ENCODE measurements at regions not wholly inside any gene's neighbourhood (a gene's known extent, or its start where the extent isn't known, plus 50 kb on each side); places are given as distances from the start of the nearest gene placed in this dataset.
"Not testable (repeated sequence)": the region's sequence is repeated elsewhere in the genome, so short reads cannot be mapped to it uniquely, and the experiment has no call there.

DNA sequence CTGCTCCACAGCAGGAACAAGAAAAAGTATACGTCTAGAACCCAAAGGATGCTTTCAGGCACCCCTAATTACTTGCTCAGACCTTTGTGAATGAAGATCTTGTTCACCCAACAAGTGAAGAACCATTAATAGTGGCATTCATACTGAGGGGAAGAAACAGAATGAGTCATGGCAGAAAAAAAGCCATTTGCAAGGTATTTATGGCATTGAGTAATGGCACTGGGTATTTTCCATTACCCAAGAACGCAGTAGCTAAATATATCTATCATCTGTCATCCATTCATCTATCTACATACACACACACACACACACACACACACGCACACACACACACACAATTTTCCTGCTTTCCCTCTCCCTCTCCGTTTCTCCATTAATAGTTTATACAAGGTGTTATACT, 56.4 kb upstream of the XIRP2 start:
- Mint-ChIP-seq H3K4me3 (no peak overlapping the region), H3K4me1 (no peaks in the 10 kb centered on the region), H3K27me3 (no peaks in the 10 kb centered on the region), H3K36me3 (no peaks in the 10 kb centered on the region), H3K27ac (no peak overlapping the region), H3K9me3 (no peaks in the 10 kb centered on the region)
- CTCF ChIA-PET = no interaction called here
- DNase-seq = no peak

DNA sequence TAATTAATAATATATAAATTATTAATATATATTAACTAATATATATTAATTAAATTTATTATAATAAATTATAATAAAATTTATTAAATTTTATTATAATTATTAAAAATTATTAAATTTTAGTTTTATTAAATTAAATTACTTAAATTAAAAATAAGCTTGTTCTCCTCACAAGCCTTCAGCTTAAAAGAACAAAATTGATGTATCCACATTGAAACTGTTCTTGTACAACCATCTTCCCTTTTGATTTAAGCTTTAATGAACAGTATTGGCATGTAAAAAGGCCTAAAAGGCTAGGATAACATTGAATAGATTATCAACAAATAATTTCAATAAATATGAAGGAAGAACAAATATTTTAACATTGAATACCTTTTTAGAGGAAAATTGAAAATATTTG, 62.4 kb upstream of the XIRP2 start:
- H3K27ac Mint-ChIP-seq = no peak overlapping the region
- no peaks in the 10 kb centered on the region for H3K27me3 Mint-ChIP-seq
- H3K36me3 Mint-ChIP-seq = no peaks in the 10 kb centered on the region
- no peak for DNase-seq
- no peaks in the 10 kb centered on the region for H3K9me3 Mint-ChIP-seq
- CTCF ChIA-PET = no interaction called here
- H3K4me1 Mint-ChIP-seq = no peaks in the 10 kb centered on the region
- no peak overlapping the region for H3K4me3 Mint-ChIP-seq

GRCh38 chr2:166814335-166814734, 73.9 kb upstream of the XIRP2 start:
- Mint-ChIP-seq H3K9me3 (no peaks in the 10 kb centered on the region), H3K27me3 (no peaks in the 10 kb centered on the region), H3K27ac (no peak overlapping the region), H3K4me3 (no peak overlapping the region), H3K4me1 (no peaks in the 10 kb centered on the region), H3K36me3 (no peaks in the 10 kb centered on the region)
- CTCF ChIA-PET = no interaction called here
- DNase-seq = no peak

GRCh38 chr2:166812166-166812891, 76.0 kb upstream of the XIRP2 start:
- Mint-ChIP-seq H3K27ac (no peak overlapping the region), H3K4me1 (no peaks in the 10 kb centered on the region), H3K36me3 (no peaks in the 10 kb centered on the region), H3K9me3 (no peaks in the 10 kb centered on the region), H3K27me3 (no peaks in the 10 kb centered on the region), H3K4me3 (no peak overlapping the region)
- no peak for DNase-seq
- CTCF ChIA-PET = no interaction called here

DNA sequence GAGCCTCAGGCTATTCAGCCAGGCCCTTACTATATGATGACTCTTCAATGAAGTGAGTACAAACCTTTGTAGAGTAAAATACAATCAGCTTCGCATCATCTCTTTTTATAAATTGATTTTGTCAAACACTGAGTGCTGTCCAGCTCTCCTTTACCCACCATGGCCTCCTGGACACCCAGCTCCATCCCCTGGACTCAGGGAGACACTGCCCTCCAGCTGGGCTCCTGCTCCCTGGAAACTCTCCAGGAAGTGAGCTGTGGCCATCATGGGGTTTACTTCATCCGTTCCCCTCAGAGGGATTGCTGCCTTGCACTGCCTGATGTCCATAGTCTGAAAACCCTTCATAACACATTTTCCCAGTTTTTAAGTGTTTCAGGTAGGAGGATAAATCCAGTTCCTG, 82.5 kb upstream of the XIRP2 start:
- no peaks in the 10 kb centered on the region for H3K9me3 Mint-ChIP-seq
- no peak overlapping the region for H3K27ac Mint-ChIP-seq
- CTCF ChIA-PET = no interaction called here
- no peak for DNase-seq
- H3K4me1 Mint-ChIP-seq = peaks cover 18% of the 10 kb centered on the region
- no peaks in the 10 kb centered on the region for H3K27me3 Mint-ChIP-seq
- H3K36me3 Mint-ChIP-seq = no peaks in the 10 kb centered on the region
- H3K4me3 Mint-ChIP-seq = no peak overlapping the region

DNA sequence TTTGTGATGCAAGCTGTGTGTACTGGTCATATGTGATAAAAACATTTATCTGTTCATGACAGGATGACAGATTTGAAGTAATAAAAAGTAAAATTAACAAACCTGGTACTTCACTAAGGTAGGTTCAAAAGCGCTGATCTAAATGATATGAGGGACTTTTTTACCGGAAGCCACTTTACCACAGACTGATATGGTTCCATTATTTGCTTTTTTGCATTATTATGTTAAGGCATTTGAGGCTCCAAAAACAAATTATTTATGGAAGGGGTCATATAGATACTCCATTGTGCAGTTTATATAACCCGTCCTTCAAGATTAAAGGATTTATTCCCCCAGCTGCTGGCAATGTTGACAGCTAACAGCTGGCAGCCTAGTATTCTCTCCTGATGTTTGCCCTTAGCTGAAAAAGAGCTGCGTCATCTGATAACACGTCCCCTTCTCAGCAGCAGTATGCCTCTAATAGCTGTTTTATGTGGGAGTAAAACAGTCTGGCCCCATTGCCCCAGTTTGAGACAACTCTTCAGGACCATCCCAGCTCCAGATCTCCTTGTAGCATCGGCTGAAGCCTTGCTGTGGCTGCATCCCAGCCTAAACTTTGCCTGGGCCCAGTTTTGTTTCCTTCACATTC, 84.8 kb upstream of the XIRP2 start:
- no peak for DNase-seq
- Mint-ChIP-seq H3K9me3 (no peaks in the 10 kb centered on the region), H3K4me3 (no peak overlapping the region), H3K4me1 (peaks cover 18% of the 10 kb centered on the region), H3K27me3 (no peaks in the 10 kb centered on the region), H3K27ac (no peak overlapping the region), H3K36me3 (no peaks in the 10 kb centered on the region)
- CTCF ChIA-PET = interaction anchor here (0.5 kb wide), 1 partner anchor 264 kb away, joined by 4 read pairs; no protein-coding TSS in a partner anchor

GRCh38 chr2:166802475-166802874, 85.8 kb upstream of the XIRP2 start:
- Mint-ChIP-seq H3K4me1 (peaks cover 18% of the 10 kb centered on the region), H3K36me3 (no peaks in the 10 kb centered on the region), H3K27me3 (no peaks in the 10 kb centered on the region), H3K9me3 (no peaks in the 10 kb centered on the region), H3K27ac (no peak overlapping the region), H3K4me3 (no peak overlapping the region)
- DNase-seq = peak; percentile 21
- CTCF ChIA-PET = no interaction called here

GRCh38 chr2:166792808-166793207, 95.5 kb upstream of the XIRP2 start:
- no peak overlapping the region for H3K4me3 Mint-ChIP-seq
- DNase-seq = no peak
- H3K36me3 Mint-ChIP-seq = no peaks in the 10 kb centered on the region
- H3K27ac Mint-ChIP-seq = no peak overlapping the region
- CTCF ChIA-PET = no interaction called here
- peaks cover 6% of the 10 kb centered on the region for H3K9me3 Mint-ChIP-seq
- H3K27me3 Mint-ChIP-seq = no peaks in the 10 kb centered on the region
- H3K4me1 Mint-ChIP-seq = no peaks in the 10 kb centered on the region

- no peak for DNase-seq
- CTCF ChIA-PET = no interaction called here
- no peaks in the 10 kb centered on the region for H3K36me3 Mint-ChIP-seq
- H3K4me1 Mint-ChIP-seq = no peaks in the 10 kb centered on the region
- H3K4me3 Mint-ChIP-seq = no peak overlapping the region
- H3K27ac Mint-ChIP-seq = no peak overlapping the region
- peaks cover 4% of the 10 kb centered on the region for H3K9me3 Mint-ChIP-seq
- no peaks in the 10 kb centered on the region for H3K27me3 Mint-ChIP-seq
These were observed 101.6 kb upstream of the XIRP2 start for GRCh38 chr2:166786707-166787106.

DNA sequence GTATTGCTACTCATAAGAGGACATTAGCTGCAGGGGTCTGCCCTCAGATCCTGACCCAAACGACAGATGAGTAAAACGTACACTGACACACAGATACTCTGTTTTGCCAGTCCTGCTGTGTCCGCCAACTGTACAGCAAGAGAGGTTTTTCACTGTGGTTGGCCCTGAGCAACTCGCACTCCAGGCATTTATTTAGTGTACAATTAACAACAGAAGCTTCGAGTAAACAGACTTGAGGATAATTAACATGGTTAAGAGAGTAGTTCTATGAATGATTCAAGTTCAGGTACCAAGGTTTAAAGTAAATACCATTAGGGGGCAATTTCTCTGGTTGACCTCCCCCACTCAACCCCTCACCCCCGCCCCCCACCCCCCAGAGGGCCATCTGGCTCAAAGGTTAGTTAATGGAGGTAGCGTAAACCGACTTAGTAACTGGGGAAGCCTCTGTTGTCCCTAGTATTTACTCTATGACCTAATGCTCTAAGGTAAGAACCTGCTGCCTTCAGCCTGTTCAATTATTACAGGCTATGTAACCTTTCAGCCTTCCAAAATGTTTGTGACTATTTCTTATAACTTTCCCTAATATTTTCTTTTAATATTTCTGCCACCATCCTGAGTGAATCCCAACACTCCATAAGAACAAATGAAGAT, 103.9 kb upstream of the XIRP2 start:
- Mint-ChIP-seq H3K4me3 (no peak overlapping the region), H3K36me3 (no peaks in the 10 kb centered on the region), H3K27me3 (no peaks in the 10 kb centered on the region), H3K27ac (no peak overlapping the region), H3K9me3 (no peaks in the 10 kb centered on the region), H3K4me1 (no peaks in the 10 kb centered on the region)
- CTCF ChIA-PET = no interaction called here
- DNase-seq = no peak

DNA sequence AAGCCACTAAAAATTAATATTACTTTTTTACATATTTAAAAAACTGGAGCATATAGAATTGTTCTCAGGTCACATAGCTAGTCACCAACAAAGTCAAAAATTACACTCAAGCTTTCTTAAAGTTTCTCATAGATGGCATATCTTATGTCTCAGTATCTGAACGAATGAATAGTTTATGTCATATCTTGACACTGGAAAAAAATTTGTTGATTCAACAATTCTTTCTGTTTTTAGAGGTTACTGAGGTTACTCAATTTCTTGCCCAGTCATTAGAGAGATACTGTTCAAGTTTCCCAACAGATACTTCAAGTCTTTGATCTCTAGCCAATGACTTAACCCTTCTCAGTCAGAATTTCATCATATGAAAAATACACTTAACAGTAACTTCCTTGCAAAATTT, 113.1 kb upstream of the XIRP2 start:
- no peak for DNase-seq
- Mint-ChIP-seq H3K36me3 (no peaks in the 10 kb centered on the region), H3K4me3 (no peak overlapping the region), H3K27ac (no peak overlapping the region), H3K4me1 (no peaks in the 10 kb centered on the region), H3K9me3 (no peaks in the 10 kb centered on the region), H3K27me3 (no peaks in the 10 kb centered on the region)
- CTCF ChIA-PET = no interaction called here

DNA sequence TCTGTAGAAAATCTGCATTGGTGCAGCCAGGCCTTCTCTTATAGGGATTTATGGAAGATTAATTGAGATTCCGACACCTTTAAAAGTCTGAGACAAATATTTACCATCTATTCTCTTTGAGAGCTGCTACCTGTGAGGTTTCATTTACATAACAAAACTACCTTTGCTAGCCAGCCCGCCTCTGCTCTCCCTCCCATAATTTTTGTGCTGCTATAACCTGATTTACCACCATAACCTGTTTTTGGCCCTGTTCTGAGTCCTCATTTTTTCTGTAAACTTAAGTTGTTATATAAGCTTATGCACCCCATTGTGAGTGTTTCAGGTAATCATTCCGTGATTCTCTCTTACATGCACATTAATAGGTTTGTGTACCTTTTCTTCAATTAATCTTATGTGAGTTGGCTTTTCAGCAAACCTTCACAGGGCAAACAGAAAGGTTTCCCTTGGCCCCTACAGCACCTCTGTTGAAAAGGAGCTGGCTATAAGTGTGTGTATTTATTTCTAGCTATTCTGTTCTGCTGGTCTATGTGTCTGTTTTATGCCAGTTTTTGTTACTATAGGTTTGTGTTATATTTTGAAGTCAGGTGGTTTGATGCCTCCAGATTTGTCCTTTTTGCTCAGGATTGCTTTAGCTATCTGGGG, 114.9 kb upstream of the XIRP2 start:
- CTCF ChIA-PET = no interaction called here
- Mint-ChIP-seq H3K4me1 (no peaks in the 10 kb centered on the region), H3K36me3 (no peaks in the 10 kb centered on the region), H3K27me3 (no peaks in the 10 kb centered on the region), H3K4me3 (no peak overlapping the region), H3K27ac (no peak overlapping the region), H3K9me3 (no peaks in the 10 kb centered on the region)
- no peak for DNase-seq

DNA sequence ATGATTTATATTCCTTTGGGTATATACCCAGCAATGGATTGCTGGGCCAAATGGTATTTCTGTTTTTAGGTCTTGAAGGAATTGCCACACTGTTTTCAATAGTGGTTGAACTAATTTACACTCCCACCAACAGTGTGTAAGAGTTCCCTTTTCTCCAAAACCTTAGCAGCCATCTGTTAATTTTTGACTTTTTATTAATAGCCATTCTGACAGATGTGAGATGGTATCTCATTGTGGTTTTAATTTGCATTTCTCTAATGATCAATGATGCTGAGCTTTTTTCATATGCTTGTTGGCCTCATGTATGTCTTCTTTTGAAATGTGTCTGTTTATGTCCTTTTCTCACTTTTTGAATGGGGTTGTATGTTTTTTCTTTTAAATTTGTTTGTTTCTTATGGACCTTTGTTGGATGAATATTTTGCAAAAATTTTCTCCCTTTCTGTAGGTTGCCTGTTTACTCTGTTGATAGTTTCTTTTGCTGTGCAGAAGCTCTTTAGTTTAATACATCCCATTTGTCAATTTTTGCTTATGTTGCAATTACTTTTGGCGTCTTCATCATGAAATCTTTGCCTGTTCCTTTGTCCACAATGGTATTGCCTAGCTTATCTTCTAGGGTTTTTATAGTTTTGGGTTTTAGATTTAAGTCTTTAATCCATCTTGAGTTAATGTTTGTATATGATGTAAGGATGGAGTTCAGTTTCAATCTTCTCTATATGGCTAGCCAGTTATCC, 119.7 kb upstream of the XIRP2 start:
- Mint-ChIP-seq H3K4me3 (no peak overlapping the region), H3K27ac (no peak overlapping the region), H3K4me1 (no peaks in the 10 kb centered on the region), H3K9me3 (no peaks in the 10 kb centered on the region), H3K36me3 (no peaks in the 10 kb centered on the region), H3K27me3 (no peaks in the 10 kb centered on the region)
- CTCF ChIA-PET = no interaction called here
- no peak for DNase-seq

- H3K36me3 Mint-ChIP-seq, H3K27ac Mint-ChIP-seq, DNase-seq, CTCF ChIA-PET, H3K27me3 Mint-ChIP-seq, H3K4me3 Mint-ChIP-seq, H3K4me1 Mint-ChIP-seq, H3K9me3 Mint-ChIP-seq: not testable (repeated sequence)
These were observed 121.4 kb upstream of the XIRP2 start for GRCh38 chr2:166766769-166767322.

All from activated naive CD4-positive, alpha-beta T cell treated with anti-CD3 and anti-CD28 coated beads, Interleukin-2, amount 10 ng/mL, durations not matched to agents 7 days and 5 days (primary cell).